RWPE1 (cell line): ENCODE measurements at regions not wholly inside any gene's neighbourhood (a gene's known extent, or its start where the extent isn't known, plus 50 kb on each side); places are given as distances from the start of the nearest gene placed in this dataset.

Experiments
- CTCF ChIA-PET: fragments of 350-600 bp; sonication (Branson Sonifier 250); formaldehyde crosslinking; extraction: SDS; loops from one replicate; lab custom pipeline; 2021; lab: Yijun Ruan, JAX
- POLR2A ChIA-PET: fragments of 400-600 bp; formaldehyde crosslinking; extraction: SDS; loops from one replicate; lab custom pipeline; 2020; ENCODE audit warnings: antibody characterized with exemption; ENCODE audit not compliant: low non-redundant PET; lab: Yijun Ruan, JAX
- DNase-seq: peaks from one replicate; pipeline ENCODE4 v3.0.0; 2012; ENCODE audit warnings: low spot score
- H3K27ac ChIP-seq: fragments of 450-650 bp; 2 replicates; pipeline ENCODE4 v1.5.1; 2017
- CTCF ChIP-seq: fragments of 450-650 bp; conservative IDR thresholded peaks from 2 replicates; pipeline ENCODE4 v1.5.1; 2017; ENCODE audit warnings: low read depth, mild to moderate bottlenecking

GRCh38 chr6:15076565-15076964 lies 169.3 kb upstream of the JARID2 start:
- H3K27ac ChIP-seq = no peak overlapping the region
- ChIA-PET POLR2A (interaction anchor here (0.6 kb wide), 1 partner anchor 40 kb away, joined by 3 read pairs; no protein-coding TSS in a partner anchor), CTCF (interaction anchor here (0.6 kb wide), 2 partner anchors 33 to 633 kb away, joined by 3 to 4 read pairs; no protein-coding TSS in a partner anchor)
- DNase-seq = no peak
- no peak for TF ChIP-seq CTCF

- H3K27ac ChIP-seq = no peak overlapping the region
- TF ChIP-seq CTCF = no peak
- no peak for DNase-seq
- POLR2A ChIA-PET = interaction anchor here (0.6 kb wide), 1 partner anchor 40 kb away, joined by 3 read pairs; no protein-coding TSS in a partner anchor
- CTCF ChIA-PET = interaction anchor here (0.6 kb wide), 1 partner anchor 33 kb away, joined by 4 read pairs; no protein-coding TSS in a partner anchor
Observed at GRCh38 chr6:15077006-15077405, 168.9 kb upstream of the JARID2 start.

- TF ChIP-seq CTCF = no peak
- no peak overlapping the region for H3K27ac ChIP-seq
- no peak for DNase-seq
- ChIA-PET CTCF (no interaction called here), POLR2A (no interaction called here)
Observed at GRCh38 chr6:15077961-15078360, 167.9 kb upstream of the JARID2 start.

GRCh38 chr6:15079288-15079817 lies 166.5 kb upstream of the JARID2 start:
- DNase-seq = no peak
- no peak for TF ChIP-seq CTCF
- POLR2A ChIA-PET = interaction anchor here (0.5 kb wide), 1 partner anchor 363 kb away, joined by 3 read pairs; no protein-coding TSS in a partner anchor
- no peak overlapping the region for H3K27ac ChIP-seq
- CTCF ChIA-PET = no interaction called here

- no peak for TF ChIP-seq CTCF
- no peak for DNase-seq
- H3K27ac ChIP-seq = no peak overlapping the region
- ChIA-PET CTCF (no interaction called here), POLR2A (no interaction called here)
Observed at GRCh38 chr6:15080895-15081294, 165.0 kb upstream of the JARID2 start.

GRCh38 chr6:15081447-15081846 lies 164.4 kb upstream of the JARID2 start:
- ChIA-PET POLR2A (no interaction called here), CTCF (no interaction called here)
- H3K27ac ChIP-seq = no peak overlapping the region
- DNase-seq = no peak
- no peak for TF ChIP-seq CTCF
